Lower leg skin (tissue), 4 donors: ENCODE measurements at regions not wholly inside any gene's neighbourhood (a gene's known extent, or its start where the extent isn't known, plus 50 kb on each side); places are given as distances from the start of the nearest gene placed in this dataset.
A peak's percentile ranks its signal among the peaks of the same experiment; 100 is the strongest.

ENCODE experiments used
- DNase-seq, 2 donors: peaks; one replicate each; pipeline ENCODE4 v3.0.0-alpha.2; 2019; ENCODE audit warnings: low spot score in 2 of 2
- H3K4me3 ChIP-seq: fragments of 200-600 bp; sonication (generic); 2 replicates; pipeline ENCODE4 v1.5.1; 2017; ENCODE audit warnings: mild to moderate bottlenecking, low read depth; ENCODE audit not compliant: poor library complexity, severe bottlenecking
- POLR2A ChIP-seq, 2 donors: fragments of 450-650 bp; IDR thresholded peaks; one replicate each; pipeline ENCODE4 v1.6.1; 2016 to 2017; ENCODE audit warnings: antibody characterized with exemption in 2 of 2, mild to moderate bottlenecking in 1 of 2, moderate library complexity in 1 of 2
- WGBS, 2 donors: methylation state at CpG; one replicate each; pipeline ENCODE4 v1.1.5; 2018; 5-methylcytosine and 5-hydroxymethylcytosine counted together
- intact Hi-C: fragments of 100-400 bp; cut with DNase I; formaldehyde crosslinking; loops from one replicate; pipeline ENCODE4 v1.15.0; 2023; ENCODE audit warnings: low total_unique reads
- TF ChIP-seq, protein P1 (sequence below), 3 donors: fragments of 450-650 bp; IDR thresholded peaks; one replicate each; pipeline ENCODE4 v1.5.1; 2016; ENCODE audit warnings: antibody characterized with exemption in 3 of 3, mild to moderate bottlenecking in 3 of 3, moderate library complexity in 2 of 3

DNA sequence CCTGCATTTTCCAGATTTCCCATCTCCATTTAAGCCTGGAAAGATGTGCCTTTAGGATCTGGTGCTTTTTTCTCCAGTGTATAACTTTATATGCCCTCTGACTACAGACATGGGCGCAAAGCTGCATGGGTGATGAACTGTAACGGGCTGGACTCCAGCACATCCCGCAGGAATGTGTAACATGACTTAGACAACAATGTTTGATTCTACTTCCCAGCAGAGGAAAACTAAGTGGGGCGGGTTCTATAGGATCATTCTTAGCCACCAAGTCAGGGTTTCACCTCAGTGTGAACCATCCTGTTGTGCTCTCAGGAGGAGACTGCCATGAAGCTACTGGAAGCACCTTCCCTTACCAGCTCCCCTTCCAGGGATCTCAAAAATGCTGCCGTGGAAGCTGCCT is 93.2 kb upstream of the SERP2 start:
- TF ChIP-seq POLR2A (IDR thresholded peaks at IDR 0.05), result no peak
- TF ChIP-seq, protein P1, sequence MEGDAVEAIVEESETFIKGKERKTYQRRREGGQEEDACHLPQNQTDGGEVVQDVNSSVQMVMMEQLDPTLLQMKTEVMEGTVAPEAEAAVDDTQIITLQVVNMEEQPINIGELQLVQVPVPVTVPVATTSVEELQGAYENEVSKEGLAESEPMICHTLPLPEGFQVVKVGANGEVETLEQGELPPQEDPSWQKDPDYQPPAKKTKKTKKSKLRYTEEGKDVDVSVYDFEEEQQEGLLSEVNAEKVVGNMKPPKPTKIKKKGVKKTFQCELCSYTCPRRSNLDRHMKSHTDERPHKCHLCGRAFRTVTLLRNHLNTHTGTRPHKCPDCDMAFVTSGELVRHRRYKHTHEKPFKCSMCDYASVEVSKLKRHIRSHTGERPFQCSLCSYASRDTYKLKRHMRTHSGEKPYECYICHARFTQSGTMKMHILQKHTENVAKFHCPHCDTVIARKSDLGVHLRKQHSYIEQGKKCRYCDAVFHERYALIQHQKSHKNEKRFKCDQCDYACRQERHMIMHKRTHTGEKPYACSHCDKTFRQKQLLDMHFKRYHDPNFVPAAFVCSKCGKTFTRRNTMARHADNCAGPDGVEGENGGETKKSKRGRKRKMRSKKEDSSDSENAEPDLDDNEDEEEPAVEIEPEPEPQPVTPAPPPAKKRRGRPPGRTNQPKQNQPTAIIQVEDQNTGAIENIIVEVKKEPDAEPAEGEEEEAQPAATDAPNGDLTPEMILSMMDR (IDR thresholded peaks at IDR 0.05), result no peak

DNA sequence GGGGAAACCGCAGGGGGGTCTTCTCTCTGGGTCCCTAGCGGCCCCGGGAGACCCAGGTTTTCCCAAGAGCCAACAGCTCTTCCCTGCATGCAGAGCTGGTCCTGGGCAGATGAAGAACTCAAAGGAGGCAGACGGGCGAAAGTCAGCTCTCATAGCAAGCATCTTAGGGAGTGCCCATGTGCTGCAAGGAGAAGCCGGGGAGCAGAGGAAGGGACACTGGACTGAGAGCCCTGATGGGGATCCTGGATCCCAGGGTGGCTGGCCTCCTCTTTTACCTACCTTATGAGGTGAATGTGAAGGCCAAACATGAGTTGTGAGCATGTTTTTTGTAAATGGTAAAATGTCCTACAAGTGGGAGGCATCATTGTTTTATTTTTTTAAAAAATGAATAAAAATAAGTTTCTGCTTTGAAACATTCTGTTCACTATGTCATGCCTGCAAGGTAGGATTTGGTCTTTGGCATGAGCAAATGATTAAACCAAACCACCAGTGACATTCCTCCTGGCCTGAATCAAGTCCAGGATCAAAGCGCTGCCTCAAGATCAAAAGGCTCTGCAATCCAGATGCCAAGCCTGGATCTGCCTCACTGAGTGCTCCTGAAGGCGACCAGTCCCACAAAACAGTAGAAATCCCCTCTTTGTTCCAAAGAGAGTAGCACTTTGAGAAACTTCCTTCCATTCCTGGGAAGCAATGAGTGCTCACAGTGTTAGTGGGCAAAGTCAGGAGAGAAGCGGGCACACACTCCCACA is 92.2 kb upstream of the SERP2 start:
- TF ChIP-seq POLR2A (IDR thresholded peaks at IDR 0.05), result no peak
- TF ChIP-seq, protein P1 (IDR thresholded peaks at IDR 0.05), result no peak
- intact Hi-C loops, result no loop called here
- WGBS, 2 donors, result 89 to 92% methylated on average over 9 of the region's 9 CpGs
- peak in 1 of 2 donors; percentile 23 for DNase-seq
- H3K4me3 ChIP-seq, result no peak overlapping the region

More for the DNA sequence above, 93.2 kb upstream of the SERP2 start:
- WGBS, 2 donors, result 89 to 96% methylated on average over 5 of the region's 5 CpGs
- intact Hi-C loops, result no loop called here
- no peak overlapping the region for H3K4me3 ChIP-seq
- peak in 1 of 2 donors; percentile 25 for DNase-seq

DNA sequence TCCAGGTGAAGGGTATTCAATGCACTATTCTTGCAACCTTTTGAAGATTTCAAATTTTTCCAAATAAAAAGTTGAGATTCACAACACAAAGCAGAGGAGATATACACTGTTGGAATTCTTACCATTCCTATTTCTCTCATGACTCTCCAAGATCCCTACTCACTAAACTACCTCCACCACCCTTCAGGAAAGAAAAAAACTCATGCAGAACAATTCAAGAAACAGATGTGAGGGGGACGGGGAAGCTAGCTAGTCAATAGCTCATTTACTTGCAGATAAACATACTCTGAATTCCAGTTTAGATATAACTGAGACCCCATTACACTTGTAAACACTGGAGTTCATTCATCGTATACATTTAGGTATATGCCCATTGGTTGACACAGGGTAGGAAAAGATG is 90.0 kb upstream of the SERP2 start:
- intact Hi-C loops, result no loop called here
- no peak for DNase-seq
- H3K4me3 ChIP-seq, result no peak overlapping the region
- 67 to 72% methylated on average over 2 of the region's 2 CpGs for WGBS, 2 donors
- no peak for TF ChIP-seq POLR2A (IDR thresholded peaks at IDR 0.05)
- TF ChIP-seq, protein P1 (IDR thresholded peaks at IDR 0.05), result no peak

DNA sequence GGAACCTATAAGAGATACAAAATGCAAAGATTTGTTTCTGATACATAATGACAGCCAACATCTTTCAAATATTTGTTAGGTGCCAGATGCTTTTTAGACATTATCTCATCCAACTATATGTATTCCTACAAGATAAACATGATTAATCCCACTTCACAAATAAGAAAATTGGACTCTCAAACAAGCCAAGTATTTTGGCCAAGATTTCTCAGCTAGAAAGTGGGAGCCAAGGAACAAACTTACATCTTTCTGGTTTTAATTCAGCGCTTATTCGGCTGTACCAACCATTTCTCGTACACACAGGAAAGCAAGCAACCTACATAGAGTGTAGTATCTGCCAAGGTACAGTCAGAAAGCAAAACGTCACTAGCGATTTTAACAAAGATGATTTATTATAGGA is 85.7 kb upstream of the SERP2 start:
- H3K4me3 ChIP-seq, result no peak overlapping the region
- no peak for TF ChIP-seq POLR2A (IDR thresholded peaks at IDR 0.05)
- TF ChIP-seq, protein P1 (IDR thresholded peaks at IDR 0.05), result no peak
- intact Hi-C loops, result no loop called here
- DNase-seq, result no peak
- 50 to 59% methylated on average over 5 of the region's 5 CpGs for WGBS, 2 donors

DNA sequence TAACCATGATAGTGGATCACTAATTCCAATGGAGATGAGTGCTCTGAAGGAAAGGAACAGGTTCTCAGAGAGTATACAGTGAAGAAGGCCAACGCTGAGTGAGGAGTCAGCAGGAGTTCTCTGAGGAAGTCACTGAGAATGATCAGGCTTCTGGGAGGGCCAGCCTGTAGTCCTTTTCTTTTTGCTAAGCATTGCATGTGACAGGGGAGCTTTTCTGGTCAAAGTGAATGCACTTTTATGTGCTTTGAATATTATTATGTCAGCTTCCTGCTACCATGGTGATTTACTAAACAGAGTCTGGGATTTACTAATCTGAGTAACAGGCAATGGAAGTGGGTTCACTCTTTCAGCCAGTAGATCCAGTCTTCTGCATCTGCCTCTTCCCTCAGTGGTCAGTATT is 81.1 kb upstream of the SERP2 start:
- intact Hi-C loops, result no loop called here
- DNase-seq, result no peak
- TF ChIP-seq, protein P1 (IDR thresholded peaks at IDR 0.05), result no peak
- no peak for TF ChIP-seq POLR2A (IDR thresholded peaks at IDR 0.05)
- no peak overlapping the region for H3K4me3 ChIP-seq
- WGBS, 2 donors, result 34 to 69% methylated on average over 1 of the region's 1 CpG

DNA sequence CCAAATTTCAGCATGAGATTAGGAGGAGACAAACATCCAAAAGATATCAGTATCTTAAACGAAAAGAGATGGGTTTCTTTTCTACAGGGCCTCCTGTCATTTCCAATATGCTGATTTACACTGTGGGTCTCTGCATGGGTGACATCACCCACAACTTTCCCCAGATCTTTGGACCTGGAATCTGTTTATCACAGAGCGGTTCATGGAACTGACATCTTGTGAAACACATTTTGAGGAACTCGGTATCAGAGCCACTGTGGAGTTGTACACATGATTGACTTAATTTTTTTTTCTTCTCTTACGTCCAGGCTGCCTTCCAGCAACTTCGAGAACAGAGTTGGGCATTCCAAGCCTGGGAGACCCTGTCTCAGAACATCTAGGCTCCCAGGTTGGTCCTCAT is 80.2 kb upstream of the SERP2 start:
- no peak overlapping the region for H3K4me3 ChIP-seq
- DNase-seq, result no peak
- WGBS, 2 donors, result 90 to 91% methylated on average over 5 of the region's 5 CpGs
- intact Hi-C loops, result no loop called here
- TF ChIP-seq, protein P1 (IDR thresholded peaks at IDR 0.05), result no peak
- no peak for TF ChIP-seq POLR2A (IDR thresholded peaks at IDR 0.05)
